ENCODE measurements at regions not wholly inside any gene's neighbourhood (a gene's known extent, or its start where the extent isn't known, plus 50 kb on each side); places are given as distances from the start of the nearest gene placed in this dataset.

GRCh38 chr9:107172160-107172978, 110.7 kb upstream of the RAD23B start:
- DNase-seq: peak; percentile 78

DNA sequence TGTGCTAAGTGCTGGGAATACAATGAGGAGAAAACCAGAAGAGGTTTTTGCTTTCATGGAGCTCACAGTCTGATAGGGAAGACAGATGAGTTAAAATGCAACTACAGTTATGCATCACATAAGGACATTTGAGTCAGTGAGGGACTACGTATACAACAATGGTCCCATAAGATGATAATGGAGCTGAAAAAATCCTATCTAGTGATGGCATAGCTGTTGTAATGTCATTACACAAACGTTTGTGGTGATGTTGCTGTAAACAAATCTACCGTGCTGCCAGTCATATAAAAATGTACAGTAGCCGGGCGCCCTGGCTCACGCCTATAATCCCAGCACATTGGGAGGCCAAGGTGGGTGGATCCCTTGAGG, 110.1 kb upstream of the RAD23B start:
- no peak for DNase-seq

DNA sequence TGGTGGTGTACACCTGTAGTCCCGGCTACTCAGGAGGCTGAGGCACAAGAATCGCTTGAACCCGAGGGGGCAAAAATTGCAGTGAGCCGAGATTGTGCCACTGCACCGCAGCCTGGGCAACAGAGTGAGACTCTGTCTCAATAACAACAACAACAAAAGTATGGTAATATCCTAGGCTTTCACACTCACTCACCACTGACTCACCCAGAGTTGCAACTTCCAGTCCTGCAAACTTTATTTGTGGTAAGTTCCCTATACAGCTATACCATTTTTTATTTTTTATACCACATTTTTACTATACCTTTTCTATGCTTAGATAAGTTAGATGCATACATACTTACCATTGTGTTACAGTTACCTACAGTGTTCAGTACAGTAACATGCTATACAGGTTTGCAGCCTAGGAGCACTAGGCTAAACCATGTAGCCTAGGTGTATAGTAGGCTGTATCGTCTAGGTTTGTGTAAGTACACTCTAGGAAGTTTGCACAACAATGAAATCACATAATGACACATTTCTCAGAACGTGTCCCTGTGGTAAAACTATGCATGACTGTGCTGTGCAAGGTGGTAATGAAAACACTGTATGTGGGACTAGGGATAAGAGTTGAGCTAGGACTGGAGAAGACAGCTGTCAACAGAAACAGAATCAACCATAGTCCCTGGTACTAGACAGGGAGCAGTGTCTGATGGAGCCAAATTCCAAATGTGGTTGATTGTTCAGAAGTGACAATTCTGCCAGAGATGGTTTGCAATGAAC, 109.5 kb upstream of the RAD23B start:
- no peak for DNase-seq

GRCh38 chr9:107174441-107174840, 108.6 kb upstream of the RAD23B start:
- DNase-seq: no peak

DNA sequence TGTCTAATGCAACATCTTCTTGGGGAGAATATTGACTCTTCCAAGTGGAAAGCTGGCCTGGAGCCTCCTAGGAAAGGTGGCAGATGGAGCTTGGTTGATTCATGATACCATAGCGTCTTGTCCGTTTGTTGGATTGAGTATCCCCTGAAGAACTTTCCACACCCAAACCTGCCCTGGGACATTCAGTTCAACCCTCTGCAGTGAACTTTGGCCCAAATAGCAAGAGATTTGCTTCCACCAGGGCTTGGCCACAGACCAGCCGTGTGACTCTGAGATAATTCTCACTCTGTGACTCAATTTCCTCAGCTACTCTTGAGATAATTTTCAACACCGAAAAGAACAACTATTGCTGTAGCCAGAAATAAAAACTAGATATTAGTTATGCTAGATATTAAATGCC, 108.0 kb upstream of the RAD23B start:
- no peak for DNase-seq

- DNase-seq: no peak
These were observed 107.2 kb upstream of the RAD23B start for GRCh38 chr9:107175816-107176435.

DNA sequence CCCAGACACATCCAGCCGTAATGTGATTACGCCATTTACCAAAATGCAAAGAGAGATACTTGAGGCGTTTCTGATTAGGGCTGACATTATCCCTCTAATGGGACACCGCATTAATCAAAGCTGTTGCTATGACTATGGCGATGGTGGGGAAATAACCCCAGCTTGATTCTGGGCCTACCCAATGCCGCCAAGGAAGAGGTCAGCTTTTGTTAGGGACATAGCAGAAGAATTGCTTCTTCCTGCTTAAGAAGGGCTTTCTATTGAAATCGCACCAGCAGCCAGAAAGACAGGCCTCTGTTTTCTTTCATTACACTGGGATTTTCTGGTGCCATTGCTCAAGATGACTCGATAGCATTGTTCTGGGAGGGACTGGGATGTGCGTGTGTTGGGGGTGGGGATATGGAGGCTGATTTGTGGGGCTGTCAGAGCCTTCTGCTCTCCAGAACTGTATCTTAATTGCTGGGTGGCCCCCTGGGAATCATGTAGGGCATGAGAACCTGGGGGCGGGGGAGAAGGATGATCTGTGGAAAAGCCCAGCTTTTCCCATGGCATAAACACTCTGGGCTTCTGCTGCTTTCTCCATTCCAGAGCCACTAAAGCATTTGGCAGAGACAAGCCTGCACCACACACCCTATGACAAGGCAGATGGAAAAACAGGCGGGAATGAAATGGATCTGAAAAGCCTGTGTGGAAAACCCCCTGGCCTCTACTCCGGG, 106.5 kb upstream of the RAD23B start:
- no peak for DNase-seq

DNA sequence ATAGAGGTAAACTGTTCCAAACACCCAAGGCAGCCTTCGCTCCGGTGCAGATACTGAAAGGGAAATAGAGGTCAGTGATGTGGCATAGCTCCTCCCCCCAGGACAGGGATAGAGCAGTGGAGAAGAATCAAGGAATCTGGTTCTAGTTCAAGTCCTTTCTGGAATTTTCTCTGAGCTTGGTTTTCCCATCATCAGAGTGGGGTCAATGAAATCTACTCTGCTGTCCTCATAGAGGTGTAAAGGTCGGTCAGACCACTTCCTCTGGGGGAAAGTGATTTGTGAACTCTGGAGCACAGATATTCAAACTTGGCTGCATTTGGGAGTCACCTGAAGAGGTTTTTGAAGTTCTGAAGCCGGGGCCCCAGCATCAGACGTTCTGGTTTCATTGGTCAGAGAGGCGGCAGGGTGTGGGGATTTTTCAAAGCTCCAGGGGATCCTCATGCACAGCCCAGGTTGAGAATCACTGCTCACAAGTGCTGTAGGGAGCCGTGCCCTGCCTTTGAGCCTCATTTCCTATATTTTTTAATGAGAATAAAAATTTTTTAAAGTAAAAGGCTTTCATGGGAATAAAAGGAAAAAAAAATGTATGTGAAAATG, 105.7 kb upstream of the RAD23B start:
- DNase-seq: no peak

DNA sequence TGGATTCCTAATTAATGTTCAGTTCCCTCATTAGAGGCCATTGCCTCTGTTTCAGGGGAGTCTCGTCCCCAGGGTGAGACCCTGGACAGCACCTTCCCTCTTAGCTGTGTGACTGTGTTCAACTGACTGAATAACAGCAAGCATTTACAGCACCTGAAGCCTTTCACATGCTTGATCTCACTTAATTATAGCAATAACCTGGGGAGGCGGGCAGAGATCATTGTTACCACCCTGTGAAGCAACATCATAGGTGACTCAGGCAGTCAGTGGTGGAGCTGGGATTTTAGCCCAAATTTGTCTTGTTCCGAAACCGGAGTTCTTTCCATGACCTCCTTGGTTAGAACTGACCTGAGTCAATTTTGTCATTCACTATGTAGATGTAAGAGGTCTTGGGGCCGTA, 105.2 kb upstream of the RAD23B start:
- no peak for DNase-seq

DNA sequence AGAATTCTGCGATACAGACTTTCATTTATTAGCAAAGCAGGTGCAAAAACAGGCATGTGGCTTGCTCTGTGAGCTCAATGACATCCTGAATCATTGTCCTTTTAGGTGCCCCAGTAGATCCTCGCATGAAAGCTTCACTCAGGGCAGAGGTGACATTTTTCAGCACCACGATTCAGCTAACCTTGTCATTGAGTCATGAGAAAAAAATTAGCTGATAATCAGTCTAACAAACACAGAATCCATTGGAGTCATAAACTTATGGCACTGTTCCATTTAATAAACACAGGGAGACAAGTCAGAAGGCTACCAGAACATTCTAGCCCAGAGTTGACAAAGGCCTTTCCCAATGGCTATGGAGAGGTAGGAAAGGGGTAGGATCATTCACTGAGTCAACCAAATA, 104.8 kb upstream of the RAD23B start:
- no peak for DNase-seq

- no peak for DNase-seq
These were observed 102.9 kb upstream of the RAD23B start for GRCh38 chr9:107180206-107180605.

DNA sequence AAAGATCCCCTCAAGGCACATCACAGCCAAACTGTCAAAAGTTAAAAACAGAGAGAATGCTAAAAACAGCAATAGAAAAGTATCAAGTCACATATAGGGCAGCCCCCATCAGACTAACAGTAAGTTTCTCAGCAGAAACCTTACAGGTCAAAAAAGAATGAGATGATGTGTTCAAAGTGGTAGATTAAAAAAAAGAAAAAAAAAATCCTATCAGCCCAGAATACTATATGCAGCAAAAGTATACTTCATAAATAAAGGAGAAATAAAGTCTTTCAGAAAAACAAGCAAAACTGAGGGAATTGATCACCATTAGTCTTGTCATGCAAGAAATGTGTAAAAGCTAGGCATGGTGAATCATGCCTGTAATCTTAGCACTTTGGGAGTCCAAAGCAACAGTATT, 99.9 kb upstream of the RAD23B start:
- no peak for DNase-seq

GRCh38 chr9:107188376-107188775, 94.7 kb upstream of the RAD23B start:
- DNase-seq: no peak

- DNase-seq: no peak
These were observed 92.8 kb upstream of the RAD23B start for GRCh38 chr9:107190061-107190935.

DNA sequence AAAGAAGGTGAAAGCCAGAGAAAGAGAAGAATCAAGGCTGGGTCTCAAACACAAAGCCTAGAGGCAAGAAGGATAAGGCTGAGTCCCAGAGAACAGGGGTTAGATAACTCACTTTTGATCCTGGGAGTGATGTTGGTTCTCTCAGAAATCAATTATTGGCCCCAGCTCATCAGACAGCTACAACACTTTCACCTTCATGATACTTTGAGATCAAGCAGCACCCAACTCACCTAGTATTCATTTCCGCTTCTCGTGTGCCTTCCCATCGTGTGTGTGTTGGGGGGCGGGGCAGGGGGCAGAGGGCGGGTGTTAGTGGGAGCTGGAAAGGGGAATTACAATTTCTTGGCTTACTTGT, 92.2 kb upstream of the RAD23B start:
- DNase-seq: no peak

DNA sequence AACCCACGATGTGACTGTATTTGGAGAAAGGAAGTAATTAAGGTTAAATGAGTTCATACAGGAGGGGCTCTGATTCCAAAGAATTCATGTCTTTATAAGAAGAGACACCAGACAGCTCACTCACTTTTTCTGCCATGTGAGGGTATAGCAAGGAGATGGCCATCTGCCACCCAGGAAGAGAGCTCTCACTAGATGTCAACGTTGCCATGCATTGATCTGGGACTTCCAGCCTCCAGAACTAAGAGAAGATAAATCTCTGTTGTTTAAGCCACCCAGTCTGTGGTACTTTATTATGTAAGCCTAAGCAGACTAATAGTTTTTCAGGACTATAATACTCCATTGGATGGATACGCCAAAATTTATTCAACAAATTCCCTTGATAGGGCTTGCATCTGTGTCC, 89.8 kb upstream of the RAD23B start:
- no peak for DNase-seq

DNA sequence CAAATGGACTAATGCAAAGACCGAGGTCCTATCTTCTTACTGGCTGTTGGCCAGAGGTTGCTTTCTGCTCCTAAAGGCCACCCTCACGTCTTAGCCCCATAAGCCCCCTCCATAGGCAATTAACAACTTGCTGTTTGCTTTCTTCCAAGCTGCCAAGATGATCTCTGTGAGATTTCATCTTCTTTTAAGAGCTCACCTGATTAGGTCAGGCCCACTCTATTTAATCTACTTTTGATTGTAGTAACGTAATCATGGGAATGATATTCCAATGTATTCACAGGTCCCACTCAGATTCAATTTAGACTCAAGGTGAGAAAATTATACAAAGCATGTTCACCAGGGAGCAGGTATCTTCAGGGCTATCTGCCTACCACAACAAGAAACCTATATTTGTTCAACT, 84.4 kb upstream of the RAD23B start:
- DNase-seq: no peak

DNA sequence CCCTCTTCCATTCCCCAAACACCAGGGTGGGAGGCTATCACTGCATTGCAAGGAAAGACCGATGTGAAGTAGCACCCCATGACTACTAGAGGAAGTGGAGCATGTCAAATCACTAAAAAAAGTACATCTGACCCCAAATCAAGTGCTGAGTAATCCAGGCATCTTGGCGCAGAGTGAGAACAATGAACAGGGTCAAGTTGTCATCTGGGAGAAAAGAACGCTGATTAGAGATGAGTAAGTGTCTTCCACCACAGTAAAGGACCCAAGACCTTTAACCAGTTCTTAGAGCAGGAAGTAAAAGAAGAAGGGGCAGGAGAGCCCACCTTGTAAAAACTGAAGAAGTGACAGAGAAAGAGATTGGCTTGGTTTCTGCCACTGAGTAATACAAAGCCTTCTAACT, 75.0 kb upstream of the RAD23B start:
- DNase-seq: no peak

- DNase-seq: no peak
These were observed 72.3 kb upstream of the RAD23B start for GRCh38 chr9:107210775-107211174.

DNA sequence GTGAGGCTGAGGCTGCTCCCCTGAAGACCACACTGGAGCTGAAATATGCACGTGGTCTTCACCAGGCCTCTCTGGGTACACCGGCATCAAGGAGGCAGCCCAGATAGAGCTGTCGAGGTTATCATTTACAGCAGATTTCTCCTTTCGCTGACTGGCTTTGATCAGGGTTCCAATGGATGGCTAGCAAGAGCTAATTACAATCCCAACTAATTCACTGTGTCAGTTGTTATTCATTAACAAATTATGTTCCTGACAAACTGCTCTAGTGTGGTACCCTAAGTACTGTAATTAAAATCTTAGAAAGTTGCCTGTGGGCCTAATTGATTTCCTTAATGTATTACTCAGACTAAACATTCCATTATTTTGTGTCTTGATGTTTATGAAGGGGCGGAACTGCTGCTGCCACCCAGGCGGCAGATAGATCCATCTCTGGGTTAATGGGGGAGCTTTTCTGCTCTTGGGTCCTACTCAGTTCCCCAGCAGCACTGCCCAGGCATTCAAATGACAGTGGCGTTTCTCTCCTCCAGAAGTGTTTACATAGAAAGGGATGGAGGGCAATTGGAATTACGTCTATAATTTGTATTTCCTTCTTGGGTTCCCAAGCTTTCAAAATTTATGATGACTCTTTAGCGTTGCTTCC, 71.7 kb upstream of the RAD23B start:
- no peak for DNase-seq

- DNase-seq: no peak
These were observed 70.5 kb upstream of the RAD23B start for GRCh38 chr9:107212613-107213012.

DNA sequence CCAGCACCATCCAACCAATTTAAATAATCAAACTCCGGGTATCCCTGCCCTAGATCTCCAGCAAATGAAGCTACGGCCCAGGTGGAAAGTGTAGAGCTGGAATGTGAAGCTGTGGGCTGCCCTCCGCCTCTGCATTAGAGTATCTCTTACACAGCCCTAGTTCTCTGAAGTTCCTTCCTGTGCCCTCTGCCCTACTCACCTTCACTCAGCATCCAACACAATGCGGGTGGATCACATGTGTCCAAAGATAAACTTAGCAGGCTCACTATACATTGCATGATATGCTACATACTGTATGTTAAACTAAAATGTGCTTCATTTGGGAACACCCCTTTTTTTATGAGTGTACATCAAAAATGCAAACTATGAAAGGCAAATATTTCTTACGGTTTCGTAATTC, 70.0 kb upstream of the RAD23B start:
- no peak for DNase-seq

Measured in NCI-H1092 (cell line).